Neural cell (in vitro differentiated cells): ENCODE measurements at regions not wholly inside any gene's neighbourhood (a gene's known extent, or its start where the extent isn't known, plus 50 kb on each side); places are given as distances from the start of the nearest gene placed in this dataset.

ENCODE experiments used
- H2AFZ ChIP-seq: fragments of 200-600, 300-800 bp; sonication (generic), shearing (Covaris generic); 2 replicates; pipeline ENCODE4 v1.6.0; 2014; ENCODE audit warnings: low read depth, mild to moderate bottlenecking, antibody characterized with exemption, low read length, moderate library complexity
- H3F3A ChIP-seq: fragments of 200-600 bp; shearing (Covaris generic); 2 replicates; pipeline ENCODE4 v1.6.1; 2016; ENCODE audit warnings: mild to moderate bottlenecking, moderate library complexity, mixed read lengths, antibody characterized with exemption, low read length; ENCODE audit not compliant: insufficient read depth, poor library complexity, severe bottlenecking
- H3K27ac ChIP-seq: fragments of 200-600, 300-800 bp; sonication (generic), shearing (Covaris generic); 2 replicates; pipeline ENCODE4 v1.5.1; 2014; ENCODE audit warnings: mild to moderate bottlenecking, low read length, moderate library complexity
- H3K27me3 ChIP-seq: fragments of 300-800, 200-600 bp; sonication (generic), shearing (Covaris generic); 2 replicates; pipeline ENCODE4 v1.6.0; 2014; ENCODE audit warnings: mild to moderate bottlenecking, low read depth, low read length, moderate library complexity; ENCODE audit not compliant: insufficient read depth
- H3K36me3 ChIP-seq: fragments of 300-800, 200-600 bp; sonication (generic), shearing (Covaris generic); 2 replicates; pipeline ENCODE4 v1.5.1; 2014; ENCODE audit warnings: mild to moderate bottlenecking, antibody characterized with exemption, low read length, moderate library complexity; ENCODE audit not compliant: insufficient read depth
- H3K4me2 ChIP-seq: fragments of 300-800, 200-600 bp; sonication (generic), shearing (Covaris generic); 2 replicates; pipeline ENCODE4 v1.6.0; 2014; ENCODE audit warnings: mild to moderate bottlenecking, low read length
- H3K4me3 ChIP-seq: fragments of 300-800, 200-600 bp; sonication (generic), shearing (Covaris generic); 2 replicates; pipeline ENCODE4 v1.5.1; 2014; ENCODE audit warnings: mild to moderate bottlenecking, low read length, moderate library complexity
- H3K79me2 ChIP-seq: fragments of 200-600 bp; shearing (Covaris generic); replicated peaks from 2 replicates; pipeline ENCODE4 v1.6.0; 2014; ENCODE audit warnings: mild to moderate bottlenecking, low read length, moderate library complexity; ENCODE audit not compliant: insufficient read depth
- H3K9ac ChIP-seq: fragments of 300-800, 200-600 bp; sonication (generic), shearing (Covaris generic); 2 replicates; pipeline ENCODE4 v1.6.1; 2016; ENCODE audit warnings: mild to moderate bottlenecking, low read length, mixed read lengths
- H3K9me2 ChIP-seq: fragments of 200-600 bp; shearing (Covaris generic); 2 replicates; pipeline ENCODE4 v1.6.1; 2016; ENCODE audit warnings: mild to moderate bottlenecking, low read length, mixed read lengths; ENCODE audit not compliant: insufficient read depth
- H3K9me3 ChIP-seq: fragments of 200-600, 300-800 bp; sonication (generic), shearing (Covaris generic); 2 replicates; pipeline ENCODE4 v1.6.1; 2016; ENCODE audit warnings: mild to moderate bottlenecking, mixed run types, low read length, moderate library complexity, mixed read lengths
- H4K20me1 ChIP-seq: fragments of 200-600 bp; shearing (Covaris generic); 2 replicates; pipeline ENCODE4 v1.6.1; 2016; ENCODE audit warnings: mild to moderate bottlenecking, mixed run types; ENCODE audit not compliant: insufficient read depth
- EP300 ChIP-seq: fragments of 450-650 bp; conservative IDR thresholded peaks from 2 replicates; pipeline ENCODE4 v1.6.1; 2014; ENCODE audit warnings: antibody characterized with exemption, mild to moderate bottlenecking, moderate library complexity; ENCODE audit not compliant: poor library complexity, severe bottlenecking
- EZH2 ChIP-seq: fragments of 200-600, 300-800 bp; shearing (Covaris generic), sonication (generic); IDR thresholded peaks from 2 replicates; pipeline ENCODE4 v1.6.1; 2014; ENCODE audit warnings: antibody characterized with exemption, low read length, borderline replicate concordance, mild to moderate bottlenecking; ENCODE audit not compliant: insufficient read depth, poor library complexity, severe bottlenecking
- MXI1 ChIP-seq: fragments of 450-650 bp; conservative IDR thresholded peaks from 2 replicates; pipeline ENCODE4 v1.6.1; 2014; ENCODE audit warnings: antibody characterized with exemption, mild to moderate bottlenecking; ENCODE audit not compliant: poor library complexity, severe bottlenecking
- POLR2AphosphoS5 ChIP-seq: IDR thresholded peaks from 2 replicates; pipeline ENCODE4 v1.6.1; 2012
- RAD21 ChIP-seq: fragments of 450-650 bp; conservative IDR thresholded peaks from 2 replicates; pipeline ENCODE4 v1.6.1; 2014; ENCODE audit warnings: antibody characterized with exemption, mild to moderate bottlenecking, moderate library complexity
- SMC3 ChIP-seq: fragments of 450-650 bp; conservative IDR thresholded peaks from 2 replicates; pipeline ENCODE4 v1.6.1; 2014; ENCODE audit warnings: antibody characterized with exemption, mild to moderate bottlenecking, moderate library complexity; ENCODE audit not compliant: poor library complexity
- TAF1 ChIP-seq: IDR thresholded peaks from 2 replicates; pipeline ENCODE4 v1.6.1; 2012; ENCODE audit warnings: low read depth
- TF ChIP-seq, protein P1 (sequence below): IDR thresholded peaks from 2 replicates; pipeline ENCODE4 v1.6.1; 2012; ENCODE audit warnings: borderline replicate concordance
- TF ChIP-seq, protein P2 (sequence below): fragments of 450-650 bp; IDR thresholded peaks from 2 replicates; pipeline ENCODE4 v1.5.1; 2014; ENCODE audit warnings: antibody characterized with exemption, mild to moderate bottlenecking, moderate library complexity; ENCODE audit not compliant: poor library complexity, severe bottlenecking

GRCh38 chr4:17012451-17012850 lies 114.0 kb upstream of the LDB2 start:
- H3K4me2 ChIP-seq = no peak overlapping the region
- H2AFZ ChIP-seq = no peak overlapping the region
- no peaks in the 10 kb centered on the region for H3K9me2 ChIP-seq
- no peaks in the 10 kb centered on the region for H3K36me3 ChIP-seq
- no peak overlapping the region for H3K4me3 ChIP-seq
- no peaks in the 10 kb centered on the region for H3K9me3 ChIP-seq
- H3K27me3 ChIP-seq = no peaks in the 10 kb centered on the region
- TF ChIP-seq EP300 (no peak), MXI1 (no peak), SMC3 (no peak), TAF1 (no peak), EZH2 (no peak), RAD21 (no peak), POLR2AphosphoS5 (no peak)
- TF ChIP-seq, protein P1, sequence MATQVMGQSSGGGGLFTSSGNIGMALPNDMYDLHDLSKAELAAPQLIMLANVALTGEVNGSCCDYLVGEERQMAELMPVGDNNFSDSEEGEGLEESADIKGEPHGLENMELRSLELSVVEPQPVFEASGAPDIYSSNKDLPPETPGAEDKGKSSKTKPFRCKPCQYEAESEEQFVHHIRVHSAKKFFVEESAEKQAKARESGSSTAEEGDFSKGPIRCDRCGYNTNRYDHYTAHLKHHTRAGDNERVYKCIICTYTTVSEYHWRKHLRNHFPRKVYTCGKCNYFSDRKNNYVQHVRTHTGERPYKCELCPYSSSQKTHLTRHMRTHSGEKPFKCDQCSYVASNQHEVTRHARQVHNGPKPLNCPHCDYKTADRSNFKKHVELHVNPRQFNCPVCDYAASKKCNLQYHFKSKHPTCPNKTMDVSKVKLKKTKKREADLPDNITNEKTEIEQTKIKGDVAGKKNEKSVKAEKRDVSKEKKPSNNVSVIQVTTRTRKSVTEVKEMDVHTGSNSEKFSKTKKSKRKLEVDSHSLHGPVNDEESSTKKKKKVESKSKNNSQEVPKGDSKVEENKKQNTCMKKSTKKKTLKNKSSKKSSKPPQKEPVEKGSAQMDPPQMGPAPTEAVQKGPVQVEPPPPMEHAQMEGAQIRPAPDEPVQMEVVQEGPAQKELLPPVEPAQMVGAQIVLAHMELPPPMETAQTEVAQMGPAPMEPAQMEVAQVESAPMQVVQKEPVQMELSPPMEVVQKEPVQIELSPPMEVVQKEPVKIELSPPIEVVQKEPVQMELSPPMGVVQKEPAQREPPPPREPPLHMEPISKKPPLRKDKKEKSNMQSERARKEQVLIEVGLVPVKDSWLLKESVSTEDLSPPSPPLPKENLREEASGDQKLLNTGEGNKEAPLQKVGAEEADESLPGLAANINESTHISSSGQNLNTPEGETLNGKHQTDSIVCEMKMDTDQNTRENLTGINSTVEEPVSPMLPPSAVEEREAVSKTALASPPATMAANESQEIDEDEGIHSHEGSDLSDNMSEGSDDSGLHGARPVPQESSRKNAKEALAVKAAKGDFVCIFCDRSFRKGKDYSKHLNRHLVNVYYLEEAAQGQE = no peak
- TF ChIP-seq, protein P2, sequence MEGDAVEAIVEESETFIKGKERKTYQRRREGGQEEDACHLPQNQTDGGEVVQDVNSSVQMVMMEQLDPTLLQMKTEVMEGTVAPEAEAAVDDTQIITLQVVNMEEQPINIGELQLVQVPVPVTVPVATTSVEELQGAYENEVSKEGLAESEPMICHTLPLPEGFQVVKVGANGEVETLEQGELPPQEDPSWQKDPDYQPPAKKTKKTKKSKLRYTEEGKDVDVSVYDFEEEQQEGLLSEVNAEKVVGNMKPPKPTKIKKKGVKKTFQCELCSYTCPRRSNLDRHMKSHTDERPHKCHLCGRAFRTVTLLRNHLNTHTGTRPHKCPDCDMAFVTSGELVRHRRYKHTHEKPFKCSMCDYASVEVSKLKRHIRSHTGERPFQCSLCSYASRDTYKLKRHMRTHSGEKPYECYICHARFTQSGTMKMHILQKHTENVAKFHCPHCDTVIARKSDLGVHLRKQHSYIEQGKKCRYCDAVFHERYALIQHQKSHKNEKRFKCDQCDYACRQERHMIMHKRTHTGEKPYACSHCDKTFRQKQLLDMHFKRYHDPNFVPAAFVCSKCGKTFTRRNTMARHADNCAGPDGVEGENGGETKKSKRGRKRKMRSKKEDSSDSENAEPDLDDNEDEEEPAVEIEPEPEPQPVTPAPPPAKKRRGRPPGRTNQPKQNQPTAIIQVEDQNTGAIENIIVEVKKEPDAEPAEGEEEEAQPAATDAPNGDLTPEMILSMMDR = no peak
- no peak overlapping the region for H3K9ac ChIP-seq
- no peaks in the 10 kb centered on the region for H3F3A ChIP-seq
- no peaks in the 10 kb centered on the region for H3K79me2 ChIP-seq
- no peak overlapping the region for H3K27ac ChIP-seq
- H4K20me1 ChIP-seq = no peaks in the 10 kb centered on the region

DNA sequence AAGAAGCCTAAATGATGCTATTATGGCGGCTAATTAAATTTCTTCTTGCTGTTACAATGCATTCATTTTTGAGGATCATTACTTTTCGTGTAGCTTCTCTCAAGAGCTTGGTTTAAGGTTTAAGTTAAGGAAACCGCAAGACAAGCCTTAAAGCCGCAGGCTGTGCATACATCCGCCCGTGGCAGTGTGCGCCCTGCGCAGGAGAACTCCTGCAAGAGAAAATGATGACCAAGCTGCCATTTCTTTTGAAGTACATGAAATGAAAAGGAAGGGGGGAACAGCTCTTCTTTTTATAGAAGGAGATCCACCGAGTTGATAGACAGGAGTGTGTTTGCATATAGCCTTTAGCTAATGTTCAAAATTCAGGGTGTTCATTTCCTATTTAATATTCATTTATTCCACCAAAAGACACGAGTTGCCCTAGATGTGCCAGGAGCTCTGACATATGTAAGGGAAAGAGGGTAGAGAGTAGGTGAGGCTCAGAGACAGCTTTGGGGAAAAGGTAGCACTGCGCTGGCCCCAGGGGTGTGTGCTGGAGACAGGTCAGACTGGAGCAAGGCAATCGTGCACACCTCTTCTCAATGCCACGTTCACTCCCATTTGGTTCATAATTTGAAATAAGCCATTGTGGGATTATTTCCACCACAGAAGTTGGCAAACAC lies 112.1 kb upstream of the LDB2 start:
- Histone ChIP-seq H3K4me3 (no peak overlapping the region), H2AFZ (no peak overlapping the region)

More for the DNA sequence above, 112.1 kb upstream of the LDB2 start:
- Histone ChIP-seq H3K36me3 (no peaks in the 10 kb centered on the region), H3K27me3 (no peaks in the 10 kb centered on the region), H3K9ac (no peak overlapping the region), H3F3A (no peaks in the 10 kb centered on the region), H3K27ac (no peak overlapping the region), H3K9me2 (no peaks in the 10 kb centered on the region), H4K20me1 (no peaks in the 10 kb centered on the region), H3K79me2 (no peaks in the 10 kb centered on the region), H3K4me2 (no peak overlapping the region), H3K9me3 (no peaks in the 10 kb centered on the region)
- TF ChIP-seq, protein P1 = no peak
- TF ChIP-seq POLR2AphosphoS5 (no peak), EP300 (no peak), EZH2 (no peak)
- TF ChIP-seq, protein P2 = no peak
